ENCODE measurements at regions not wholly inside any gene's neighbourhood (a gene's known extent, or its start where the extent isn't known, plus 50 kb on each side); places are given as distances from the start of the nearest gene placed in this dataset.

DNA sequence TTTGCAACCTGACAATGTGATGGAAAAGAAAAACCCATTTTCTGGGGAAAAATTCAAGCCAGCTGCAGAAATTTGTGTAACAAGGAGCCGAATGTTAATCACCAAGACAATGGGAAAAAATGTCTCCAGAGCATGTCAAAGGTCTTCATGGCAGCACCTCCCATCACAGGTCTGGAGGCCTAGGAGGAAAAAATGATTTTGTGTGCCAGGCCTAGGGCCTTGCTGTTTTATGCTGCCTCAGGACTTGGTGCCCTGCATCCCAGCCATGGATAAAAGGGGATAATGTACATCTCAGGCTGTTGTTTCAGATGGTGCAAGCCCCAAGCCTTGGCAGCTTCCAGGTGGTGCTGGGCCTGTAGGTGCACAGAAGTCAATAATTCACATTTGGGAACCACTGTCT is 747.7 kb downstream of the C6orf118 start:
- Histone ChIP-seq H4K20me1 (ENCODE audit: low read depth, low read length) (no peaks in the 10 kb centered on the region), H3K27me3 (ENCODE audit: low read length) (no peaks in the 10 kb centered on the region), H3K9me3 (ENCODE audit: insufficient read depth, low read length) (peaks cover 6% of the 10 kb centered on the region; the same call in 1 of the 2 replicates), H2AFZ (ENCODE audit: low read depth, low read length, severe bottlenecking) (no peak overlapping the region), H3K4me2 (ENCODE audit: low read depth, low read length, poor library complexity, severe bottlenecking) (no peak overlapping the region), H3K9ac (ENCODE audit: low read length) (no peak overlapping the region), H3K9me2 (replicated peaks; ENCODE audit: insufficient read depth, low read length) (no peaks in the 10 kb centered on the region), H3K4me3 (ENCODE audit: insufficient read depth, low read length, poor library complexity, severe bottlenecking) (no peak overlapping the region), H3F3A (ENCODE audit: insufficient read depth) (no peaks in the 10 kb centered on the region), H3K79me2 (ENCODE audit: insufficient read depth, low read length) (no peaks in the 10 kb centered on the region), H3K36me3 (ENCODE audit: low read length) (no peaks in the 10 kb centered on the region), H3K27ac (ENCODE audit: low read depth, low read length) (no peak overlapping the region)
- no peak for TF ChIP-seq EZH2phosphoT487 (conservative IDR thresholded peaks at IDR 0.05; ENCODE audit: low read length)
- TF ChIP-seq CTCF (IDR thresholded peaks at IDR 0.05; ENCODE audit: insufficient read depth, low read length, poor library complexity, severe bottlenecking): no peak

GRCh38 chr6:164554700-164555476 is 754.5 kb downstream of the C6orf118 start:
- Histone ChIP-seq H3K9me3 (ENCODE audit: insufficient read depth, low read length) (no peaks in the 10 kb centered on the region), H3K27ac (ENCODE audit: low read depth, low read length) (no peak overlapping the region), H3K79me2 (ENCODE audit: insufficient read depth, low read length) (no peaks in the 10 kb centered on the region), H3K27me3 (ENCODE audit: low read length) (no peaks in the 10 kb centered on the region), H3K9me2 (replicated peaks; ENCODE audit: insufficient read depth, low read length) (no peaks in the 10 kb centered on the region), H3F3A (ENCODE audit: insufficient read depth) (no peaks in the 10 kb centered on the region), H3K36me3 (ENCODE audit: low read length) (no peaks in the 10 kb centered on the region), H3K9ac (ENCODE audit: low read length) (no peak overlapping the region), H4K20me1 (ENCODE audit: low read depth, low read length) (no peaks in the 10 kb centered on the region), H3K4me3 (ENCODE audit: insufficient read depth, low read length, poor library complexity, severe bottlenecking) (no peak overlapping the region), H3K4me2 (ENCODE audit: low read depth, low read length, poor library complexity, severe bottlenecking) (no peak overlapping the region), H2AFZ (ENCODE audit: low read depth, low read length, severe bottlenecking) (no peak overlapping the region)
- TF ChIP-seq EZH2phosphoT487 (conservative IDR thresholded peaks at IDR 0.05; ENCODE audit: low read length) (no peak), CTCF (IDR thresholded peaks at IDR 0.05; ENCODE audit: insufficient read depth, low read length, poor library complexity, severe bottlenecking) (no peak)

GRCh38 chr6:164554226-164554625 is 755.2 kb downstream of the C6orf118 start:
- Histone ChIP-seq H2AFZ (ENCODE audit: low read depth, low read length, severe bottlenecking) (no peak overlapping the region), H3K9me2 (replicated peaks; ENCODE audit: insufficient read depth, low read length) (no peaks in the 10 kb centered on the region), H3K4me3 (ENCODE audit: insufficient read depth, low read length, poor library complexity, severe bottlenecking) (no peak overlapping the region), H3K4me2 (ENCODE audit: low read depth, low read length, poor library complexity, severe bottlenecking) (no peak overlapping the region), H3K9ac (ENCODE audit: low read length) (no peak overlapping the region), H3K27ac (ENCODE audit: low read depth, low read length) (no peak overlapping the region), H3F3A (ENCODE audit: insufficient read depth) (no peaks in the 10 kb centered on the region), H4K20me1 (ENCODE audit: low read depth, low read length) (no peaks in the 10 kb centered on the region), H3K36me3 (ENCODE audit: low read length) (no peaks in the 10 kb centered on the region), H3K79me2 (ENCODE audit: insufficient read depth, low read length) (no peaks in the 10 kb centered on the region), H3K27me3 (ENCODE audit: low read length) (no peaks in the 10 kb centered on the region), H3K9me3 (ENCODE audit: insufficient read depth, low read length) (no peaks in the 10 kb centered on the region)
- no peak for TF ChIP-seq CTCF (IDR thresholded peaks at IDR 0.05; ENCODE audit: insufficient read depth, low read length, poor library complexity, severe bottlenecking)
- TF ChIP-seq EZH2phosphoT487 (conservative IDR thresholded peaks at IDR 0.05; ENCODE audit: low read length): no peak
